ENCODE measurements at regions not wholly inside any gene's neighbourhood (a gene's known extent, or its start where the extent isn't known, plus 50 kb on each side); places are given as distances from the start of the nearest gene placed in this dataset.

DNA sequence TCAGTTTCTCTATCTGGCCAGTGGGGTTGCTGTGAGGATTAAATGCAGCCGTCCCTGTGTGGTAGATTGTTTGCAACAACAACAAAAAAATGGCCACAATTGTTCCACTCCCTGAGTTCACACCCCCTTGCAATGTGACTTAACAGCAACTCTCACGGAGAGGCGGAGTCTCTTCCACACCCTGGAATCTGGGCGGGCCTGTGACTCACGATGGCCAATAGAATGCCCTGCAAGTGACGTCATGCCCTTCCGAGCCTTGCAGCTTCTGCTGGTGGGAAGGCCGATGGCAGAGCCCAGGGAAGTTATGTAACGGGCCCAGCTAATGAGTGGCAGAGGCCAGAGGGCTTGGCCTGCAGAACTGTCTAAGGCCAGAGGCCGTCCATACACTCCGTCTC, 87.9 kb downstream of the RIPK4 start:
- no peak overlapping the region for H3K4me3 Mint-ChIP-seq
- H3K4me1 ChIP-seq (ENCODE audit: control insufficient read depth, insufficient read depth, low read length): peaks cover 3% of the 10 kb centered on the region
- peaks cover 7% of the 10 kb centered on the region in 2 donors for H3K27me3 Mint-ChIP-seq (ENCODE audit: low read depth in 2 of 2)
- peak; percentile 47 to 51 (median 50) for ATAC-seq
- H3K9me3 ChIP-seq (ENCODE audit: control insufficient read depth, insufficient read depth, low read length): no peaks in the 10 kb centered on the region
- H3K4me3 ChIP-seq (ENCODE audit: low read length): no peak overlapping the region
- no peaks in the 10 kb centered on the region for H3K27me3 ChIP-seq (ENCODE audit: control insufficient read depth, insufficient read depth, low read length)
- H3K36me3 ChIP-seq (ENCODE audit: control insufficient read depth, insufficient read depth, low read length): no peaks in the 10 kb centered on the region
- peaks cover 0 to 5% of the 10 kb centered on the region in 2 donors for H3K4me1 Mint-ChIP-seq
- no peaks in the 10 kb centered on the region for H3K36me3 Mint-ChIP-seq
- peak in 1 of 2 donors; percentile 11 for DNase-seq
- 65% methylated on average over 11 of the region's 11 CpGs for WGBS (ENCODE audit: insufficient coverage)
- no peak overlapping the region for H3K27ac ChIP-seq (ENCODE audit: low read length)
- intact Hi-C loops (cut with micrococcal nuclease): no loop called here
- H3K9me3 Mint-ChIP-seq: no peaks in the 10 kb centered on the region
- no peak overlapping the region for H3K27ac Mint-ChIP-seq
- TF ChIP-seq, protein P1, sequence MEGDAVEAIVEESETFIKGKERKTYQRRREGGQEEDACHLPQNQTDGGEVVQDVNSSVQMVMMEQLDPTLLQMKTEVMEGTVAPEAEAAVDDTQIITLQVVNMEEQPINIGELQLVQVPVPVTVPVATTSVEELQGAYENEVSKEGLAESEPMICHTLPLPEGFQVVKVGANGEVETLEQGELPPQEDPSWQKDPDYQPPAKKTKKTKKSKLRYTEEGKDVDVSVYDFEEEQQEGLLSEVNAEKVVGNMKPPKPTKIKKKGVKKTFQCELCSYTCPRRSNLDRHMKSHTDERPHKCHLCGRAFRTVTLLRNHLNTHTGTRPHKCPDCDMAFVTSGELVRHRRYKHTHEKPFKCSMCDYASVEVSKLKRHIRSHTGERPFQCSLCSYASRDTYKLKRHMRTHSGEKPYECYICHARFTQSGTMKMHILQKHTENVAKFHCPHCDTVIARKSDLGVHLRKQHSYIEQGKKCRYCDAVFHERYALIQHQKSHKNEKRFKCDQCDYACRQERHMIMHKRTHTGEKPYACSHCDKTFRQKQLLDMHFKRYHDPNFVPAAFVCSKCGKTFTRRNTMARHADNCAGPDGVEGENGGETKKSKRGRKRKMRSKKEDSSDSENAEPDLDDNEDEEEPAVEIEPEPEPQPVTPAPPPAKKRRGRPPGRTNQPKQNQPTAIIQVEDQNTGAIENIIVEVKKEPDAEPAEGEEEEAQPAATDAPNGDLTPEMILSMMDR (IDR thresholded peaks at IDR 0.05): no peak

DNA sequence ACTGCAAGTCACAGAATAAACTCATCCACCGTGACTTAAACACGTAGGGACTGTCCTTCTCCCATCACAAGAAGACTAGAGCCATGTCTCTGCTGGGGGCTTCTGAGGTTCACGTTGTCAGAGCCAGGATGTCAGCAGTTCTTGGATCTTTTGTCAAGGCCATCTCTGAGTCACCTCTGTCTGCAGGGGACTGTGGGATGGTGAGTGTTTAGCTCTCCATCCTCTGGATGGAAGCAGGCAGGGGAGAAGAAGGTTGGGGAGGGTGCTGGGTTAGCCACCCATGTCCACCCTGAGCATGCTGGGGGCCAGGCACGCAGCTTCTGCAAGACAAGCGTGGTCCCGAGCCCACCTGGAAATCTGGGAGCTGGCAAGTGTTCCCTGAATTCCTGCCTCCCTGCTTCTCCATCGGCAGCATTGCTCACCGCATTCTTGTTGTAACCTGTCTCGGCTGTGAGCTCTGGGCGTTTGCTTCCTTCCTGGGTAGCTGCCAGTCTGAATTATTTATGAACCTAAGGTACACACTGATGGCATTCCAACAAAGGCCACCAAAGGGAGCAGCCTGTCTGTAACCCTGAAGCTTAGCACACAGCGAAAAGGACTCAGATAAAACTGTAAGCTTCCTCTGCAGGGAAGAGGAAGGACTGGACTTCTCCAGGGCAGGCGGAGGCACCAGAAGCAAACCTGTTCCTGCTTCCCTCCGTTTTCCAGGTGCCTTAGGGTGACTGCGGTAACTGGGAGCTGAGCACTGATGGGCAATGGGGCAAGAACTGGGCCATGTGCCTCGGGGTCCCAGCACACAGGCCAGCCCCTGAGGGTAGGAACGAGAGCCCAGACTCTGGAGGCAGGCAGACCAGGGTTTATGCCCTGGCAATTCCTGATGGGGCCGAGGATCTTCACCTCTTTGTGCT, 88.6 kb downstream of the RIPK4 start:
- Histone ChIP-seq H3K9me3 (ENCODE audit: control insufficient read depth, insufficient read depth, low read length) (no peaks in the 10 kb centered on the region), H3K4me1 (ENCODE audit: control insufficient read depth, insufficient read depth, low read length) (peaks cover 3% of the 10 kb centered on the region), H3K27me3 (ENCODE audit: control insufficient read depth, insufficient read depth, low read length) (no peaks in the 10 kb centered on the region), H3K27ac (ENCODE audit: low read length) (no peak overlapping the region), H3K36me3 (ENCODE audit: control insufficient read depth, insufficient read depth, low read length) (no peaks in the 10 kb centered on the region), H3K4me3 (ENCODE audit: low read length) (no peak overlapping the region)
- no peaks in the 10 kb centered on the region for H3K36me3 Mint-ChIP-seq
- ATAC-seq (no peak), DNase-seq (no peak)
- H3K27ac Mint-ChIP-seq: no peak overlapping the region
- peaks cover 7% of the 10 kb centered on the region in 2 donors for H3K27me3 Mint-ChIP-seq (ENCODE audit: low read depth in 2 of 2)
- H3K9me3 Mint-ChIP-seq: no peaks in the 10 kb centered on the region
- TF ChIP-seq, protein P1 (IDR thresholded peaks at IDR 0.05): no peak
- 55% methylated on average over 17 of the region's 17 CpGs for WGBS (ENCODE audit: insufficient coverage)
- H3K4me3 Mint-ChIP-seq: no peak overlapping the region
- intact Hi-C loops (cut with micrococcal nuclease): no loop called here
- H3K4me1 Mint-ChIP-seq: peaks cover 0 to 5% of the 10 kb centered on the region in 2 donors

DNA sequence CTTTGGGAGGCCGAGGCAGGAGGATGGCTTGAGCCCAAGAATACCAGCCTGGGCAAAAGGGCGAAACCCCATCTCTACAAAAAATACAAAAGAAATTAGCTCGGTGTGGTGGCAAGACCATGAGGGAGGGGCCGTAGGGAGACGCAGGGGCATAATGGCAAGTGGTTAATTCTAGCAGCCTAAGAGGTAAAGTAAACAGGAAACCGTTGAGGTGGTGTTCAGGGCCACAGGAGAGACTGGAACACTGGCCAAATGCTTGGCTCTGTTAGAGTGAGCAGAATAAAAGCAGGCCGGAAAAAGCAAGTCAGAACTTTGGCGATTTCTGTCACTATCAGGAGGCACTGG, 89.2 kb downstream of the RIPK4 start:
- Histone ChIP-seq H3K27me3 (ENCODE audit: control insufficient read depth, insufficient read depth, low read length) (no peaks in the 10 kb centered on the region), H3K27ac (ENCODE audit: low read length) (no peak overlapping the region), H3K4me1 (ENCODE audit: control insufficient read depth, insufficient read depth, low read length) (peaks cover 3% of the 10 kb centered on the region), H3K9me3 (ENCODE audit: control insufficient read depth, insufficient read depth, low read length) (no peaks in the 10 kb centered on the region), H3K36me3 (ENCODE audit: control insufficient read depth, insufficient read depth, low read length) (no peaks in the 10 kb centered on the region), H3K4me3 (ENCODE audit: low read length) (no peak overlapping the region)
- TF ChIP-seq, protein P1 (IDR thresholded peaks at IDR 0.05): no peak
- H3K4me1 Mint-ChIP-seq: peaks cover 0 to 7% of the 10 kb centered on the region in 2 donors
- H3K9me3 Mint-ChIP-seq: no peaks in the 10 kb centered on the region
- H3K4me3 Mint-ChIP-seq: no peak overlapping the region
- H3K36me3 Mint-ChIP-seq: no peaks in the 10 kb centered on the region
- H3K27me3 Mint-ChIP-seq (ENCODE audit: low read depth in 2 of 2): peaks cover 7% of the 10 kb centered on the region in 2 donors
- intact Hi-C loops (cut with micrococcal nuclease): no loop called here
- WGBS (ENCODE audit: insufficient coverage): 53% methylated on average over 7 of the region's 8 CpGs
- no peak for DNase-seq
- no peak for ATAC-seq
- H3K27ac Mint-ChIP-seq: no peak overlapping the region
